ENCODE measurements at regions not wholly inside any gene's neighbourhood (a gene's known extent, or its start where the extent isn't known, plus 50 kb on each side); places are given as distances from the start of the nearest gene placed in this dataset.

DNA sequence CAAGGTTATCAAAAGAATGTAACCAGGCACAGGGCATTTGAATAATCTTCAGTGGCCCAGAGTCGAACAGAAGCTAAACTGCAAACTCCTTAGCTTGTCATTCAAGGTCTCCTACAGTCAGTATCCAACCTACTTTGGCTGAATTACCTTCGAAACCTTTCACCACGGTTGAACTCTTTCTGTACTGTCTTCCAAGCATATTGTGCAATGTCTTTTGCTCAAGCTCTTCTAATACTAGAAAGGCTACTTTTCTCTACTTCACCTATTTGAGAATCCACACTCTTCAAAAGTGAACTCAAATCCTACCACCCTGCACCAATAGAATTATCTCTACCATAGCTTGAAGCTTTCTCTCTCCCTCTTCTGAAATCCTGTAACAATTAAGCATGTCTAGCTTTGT is 142.9 kb downstream of the NR4A2 start:
- no peak overlapping the region for H3K27ac Mint-ChIP-seq (ENCODE audit: unreplicated experiment)
- no peaks in the 10 kb centered on the region for H3K4me1 Mint-ChIP-seq (ENCODE audit: low read depth)
- no peaks in the 10 kb centered on the region for H3K36me3 Mint-ChIP-seq (ENCODE audit: low read depth)
- TF ChIP-seq, protein P1, sequence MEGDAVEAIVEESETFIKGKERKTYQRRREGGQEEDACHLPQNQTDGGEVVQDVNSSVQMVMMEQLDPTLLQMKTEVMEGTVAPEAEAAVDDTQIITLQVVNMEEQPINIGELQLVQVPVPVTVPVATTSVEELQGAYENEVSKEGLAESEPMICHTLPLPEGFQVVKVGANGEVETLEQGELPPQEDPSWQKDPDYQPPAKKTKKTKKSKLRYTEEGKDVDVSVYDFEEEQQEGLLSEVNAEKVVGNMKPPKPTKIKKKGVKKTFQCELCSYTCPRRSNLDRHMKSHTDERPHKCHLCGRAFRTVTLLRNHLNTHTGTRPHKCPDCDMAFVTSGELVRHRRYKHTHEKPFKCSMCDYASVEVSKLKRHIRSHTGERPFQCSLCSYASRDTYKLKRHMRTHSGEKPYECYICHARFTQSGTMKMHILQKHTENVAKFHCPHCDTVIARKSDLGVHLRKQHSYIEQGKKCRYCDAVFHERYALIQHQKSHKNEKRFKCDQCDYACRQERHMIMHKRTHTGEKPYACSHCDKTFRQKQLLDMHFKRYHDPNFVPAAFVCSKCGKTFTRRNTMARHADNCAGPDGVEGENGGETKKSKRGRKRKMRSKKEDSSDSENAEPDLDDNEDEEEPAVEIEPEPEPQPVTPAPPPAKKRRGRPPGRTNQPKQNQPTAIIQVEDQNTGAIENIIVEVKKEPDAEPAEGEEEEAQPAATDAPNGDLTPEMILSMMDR (IDR thresholded peaks at IDR 0.05), result no peak
- H3K9me3 Mint-ChIP-seq (ENCODE audit: low read depth), result no peaks in the 10 kb centered on the region
- no peaks in the 10 kb centered on the region for H3K27me3 Mint-ChIP-seq (ENCODE audit: low read depth)
- no peak overlapping the region for H3K4me3 Mint-ChIP-seq (ENCODE audit: unreplicated experiment)
- DNase-seq (ENCODE audit: low spot score), result no peak

DNA sequence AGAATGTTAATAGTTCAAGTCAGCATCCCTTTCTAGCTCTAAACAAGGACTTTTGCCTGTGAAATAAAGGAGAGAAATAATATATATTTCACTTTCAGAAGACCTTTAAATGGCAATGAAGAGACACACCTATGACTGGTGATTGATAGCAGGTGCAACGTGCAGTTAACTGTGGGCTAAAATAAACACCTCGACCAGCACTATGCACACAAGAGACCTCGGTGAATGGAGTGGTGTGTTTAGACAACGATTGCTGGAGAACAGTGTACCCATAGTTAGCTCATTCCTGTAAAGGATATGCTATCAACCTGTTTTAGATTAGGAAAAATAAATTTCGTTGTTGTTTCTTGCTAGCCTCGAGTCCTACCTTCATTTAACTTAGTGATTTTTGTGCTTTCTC is 143.4 kb downstream of the NR4A2 start:
- no peaks in the 10 kb centered on the region for H3K27me3 Mint-ChIP-seq (ENCODE audit: low read depth)
- no peaks in the 10 kb centered on the region for H3K9me3 Mint-ChIP-seq (ENCODE audit: low read depth)
- H3K4me3 Mint-ChIP-seq (ENCODE audit: unreplicated experiment), result no peak overlapping the region
- no peak for DNase-seq (ENCODE audit: low spot score)
- TF ChIP-seq, protein P1 (IDR thresholded peaks at IDR 0.05), result no peak
- H3K36me3 Mint-ChIP-seq (ENCODE audit: low read depth), result no peaks in the 10 kb centered on the region
- H3K4me1 Mint-ChIP-seq (ENCODE audit: low read depth), result no peaks in the 10 kb centered on the region
- no peak overlapping the region for H3K27ac Mint-ChIP-seq (ENCODE audit: unreplicated experiment)

DNA sequence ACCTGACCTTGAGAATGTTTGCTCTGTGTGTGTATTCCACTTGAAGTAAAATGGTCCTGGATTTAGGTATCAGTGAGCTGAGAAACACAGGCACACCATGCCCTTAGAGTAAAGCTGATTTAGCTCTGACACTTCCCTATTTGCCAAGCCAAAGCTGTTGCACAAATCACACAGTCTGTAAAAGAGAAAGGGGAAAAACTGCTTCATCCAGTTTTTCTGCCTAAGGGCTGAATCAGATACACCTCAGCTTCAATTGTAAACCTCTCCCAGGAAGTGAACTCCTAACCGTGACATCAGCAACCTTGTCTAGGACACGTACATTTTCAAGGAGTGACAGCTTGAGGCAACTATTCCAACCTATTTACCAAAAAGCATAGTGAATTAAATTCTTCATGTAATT is 150.4 kb downstream of the NR4A2 start:
- no peak overlapping the region for H3K4me3 Mint-ChIP-seq (ENCODE audit: unreplicated experiment)
- TF ChIP-seq, protein P1 (IDR thresholded peaks at IDR 0.05), result no peak
- DNase-seq (ENCODE audit: low spot score), result no peak
- H3K27ac Mint-ChIP-seq (ENCODE audit: unreplicated experiment), result no peak overlapping the region
- peaks cover 3% of the 10 kb centered on the region for H3K27me3 Mint-ChIP-seq (ENCODE audit: low read depth)
- no peaks in the 10 kb centered on the region for H3K9me3 Mint-ChIP-seq (ENCODE audit: low read depth)
- no peaks in the 10 kb centered on the region for H3K4me1 Mint-ChIP-seq (ENCODE audit: low read depth)
- H3K36me3 Mint-ChIP-seq (ENCODE audit: low read depth), result no peaks in the 10 kb centered on the region

DNA sequence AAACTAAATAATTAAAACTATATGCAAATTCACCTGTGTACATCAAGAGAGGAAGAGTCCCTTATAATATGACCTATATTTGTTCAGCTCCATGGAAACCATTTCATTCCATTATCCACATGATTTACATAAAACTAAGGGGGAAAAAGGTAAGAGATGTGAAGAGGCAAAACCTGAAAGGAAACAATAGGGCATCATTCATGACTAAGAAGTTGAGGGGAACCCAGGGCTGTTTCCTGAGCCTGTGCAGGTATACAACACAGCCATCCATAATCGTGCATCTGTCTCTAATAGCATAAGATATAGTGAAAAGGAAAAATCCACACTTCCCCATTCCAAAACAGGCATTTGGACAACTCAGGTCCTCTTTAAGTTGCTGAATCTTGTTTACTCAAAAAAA is 151.3 kb downstream of the NR4A2 start:
- Mint-ChIP-seq H3K27me3 (ENCODE audit: low read depth) (peaks cover 3% of the 10 kb centered on the region), H3K4me1 (ENCODE audit: low read depth) (no peaks in the 10 kb centered on the region), H3K27ac (ENCODE audit: unreplicated experiment) (no peak overlapping the region), H3K36me3 (ENCODE audit: low read depth) (no peaks in the 10 kb centered on the region), H3K9me3 (ENCODE audit: low read depth) (no peaks in the 10 kb centered on the region), H3K4me3 (ENCODE audit: unreplicated experiment) (no peak overlapping the region)
- DNase-seq (ENCODE audit: low spot score), result no peak
- TF ChIP-seq, protein P1 (IDR thresholded peaks at IDR 0.05), result no peak

DNA sequence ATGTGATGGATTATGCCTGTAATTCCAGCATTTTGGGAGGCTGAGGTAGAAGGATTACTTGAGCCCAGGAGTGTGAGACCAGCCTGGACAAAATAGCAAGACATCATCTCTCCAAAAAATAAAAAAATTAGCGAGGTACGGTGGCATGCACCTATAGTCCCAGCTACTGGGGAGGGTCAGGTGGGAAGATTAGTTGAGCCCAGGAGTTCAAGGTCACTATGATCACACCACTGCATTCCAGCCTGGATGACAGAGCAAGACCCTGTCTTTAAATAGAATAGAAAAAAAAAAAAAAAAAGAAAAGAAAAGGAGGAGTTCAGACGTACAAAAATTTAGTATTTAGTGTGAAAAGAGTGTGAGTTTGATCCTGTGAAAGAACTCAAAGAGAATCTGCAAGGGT is 154.9 kb downstream of the NR4A2 start:
- Mint-ChIP-seq H3K36me3 (ENCODE audit: low read depth) (no peaks in the 10 kb centered on the region), H3K4me3 (ENCODE audit: unreplicated experiment) (no peak overlapping the region), H3K9me3 (ENCODE audit: low read depth) (no peaks in the 10 kb centered on the region), H3K27ac (ENCODE audit: unreplicated experiment) (no peak overlapping the region), H3K27me3 (ENCODE audit: low read depth) (no peaks in the 10 kb centered on the region), H3K4me1 (ENCODE audit: low read depth) (no peaks in the 10 kb centered on the region)
- DNase-seq (ENCODE audit: low spot score), result no peak
- TF ChIP-seq, protein P1 (IDR thresholded peaks at IDR 0.05), result no peak

Data from chondrocyte (in vitro differentiated cells).